GM23338 (cell line): ENCODE measurements at regions not wholly inside any gene's neighbourhood (a gene's known extent, or its start where the extent isn't known, plus 50 kb on each side); places are given as distances from the start of the nearest gene placed in this dataset.

Experiments used
- ATAC-seq: fragments of 200-7000 bp; cut with Tn5 transposase; 3 replicates; pipeline ENCODE4 v1.9.1; 2020
- DNase-seq: peaks from one replicate; pipeline ENCODE4 v3.0.0-alpha.2; 2015; ENCODE audit warnings: low spot score
- H2AFZ ChIP-seq: fragments of 200-600 bp; sonication (generic); 2 replicates; pipeline ENCODE4 v1.8.0; 2016; ENCODE audit warnings: antibody characterized with exemption, mild to moderate bottlenecking, moderate library complexity
- H3F3A ChIP-seq: fragments of 200-600 bp; sonication (generic); replicated peaks from 2 replicates; pipeline ENCODE4 v1.8.0; 2017; ENCODE audit warnings: antibody characterized with exemption, mixed run types, low read depth
- H3K27ac ChIP-seq: fragments of 200-600 bp; sonication (generic); 2 replicates; pipeline ENCODE4 v1.6.1; 2016; ENCODE audit warnings: low read depth
- H3K27me3 ChIP-seq: fragments of 200-600 bp; sonication (generic); 2 replicates; pipeline ENCODE4 v1.8.0; 2016; ENCODE audit warnings: mild to moderate bottlenecking, mixed run types, moderate library complexity; ENCODE audit not compliant: insufficient read depth
- H3K36me3 ChIP-seq: fragments of 200-600 bp; sonication (generic); 2 replicates; pipeline ENCODE4 v1.8.0; 2016; ENCODE audit warnings: mild to moderate bottlenecking; ENCODE audit not compliant: insufficient read depth
- H3K4me1 ChIP-seq: fragments of 200-600 bp; sonication (generic); 2 replicates; pipeline ENCODE4 v1.8.0; 2016; ENCODE audit warnings: mild to moderate bottlenecking, moderate library complexity; ENCODE audit not compliant: insufficient read depth
- H3K4me2 ChIP-seq: fragments of 200-600 bp; sonication (generic); 2 replicates; pipeline ENCODE4 v1.7.1; 2017; ENCODE audit warnings: mixed run types
- H3K4me3 ChIP-seq: fragments of 200-600 bp; sonication (generic); 2 replicates; pipeline ENCODE4 v1.6.1; 2016; ENCODE audit warnings: mixed run types
- H3K79me2 ChIP-seq: fragments of 200-600 bp; sonication (generic); replicated peaks from 2 replicates; pipeline ENCODE4 v1.8.0; 2017; ENCODE audit warnings: mild to moderate bottlenecking; ENCODE audit not compliant: insufficient read depth
- H3K9me2 ChIP-seq: fragments of 200-600 bp; sonication (generic); 2 replicates; pipeline ENCODE4 v1.8.0; 2017; ENCODE audit not compliant: insufficient read depth
- H4K20me1 ChIP-seq: fragments of 200-600 bp; sonication (generic); replicated peaks from 2 replicates; pipeline ENCODE4 v1.8.0; 2017; ENCODE audit warnings: mild to moderate bottlenecking; ENCODE audit not compliant: insufficient read depth
- H3K27ac Mint-ChIP-seq: 2 replicates; pipeline ENCODE4 v1.8.0; 2020; ENCODE audit warnings: inconsistent platforms, mild to moderate bottlenecking, moderate library complexity, mixed read lengths
- H3K27me3 Mint-ChIP-seq: 3 replicates; pipeline ENCODE4 v1.8.0; 2022; ENCODE audit warnings: low read depth, mild to moderate bottlenecking, moderate library complexity, mixed read lengths, inconsistent platforms; ENCODE audit not compliant: insufficient read depth, poor library complexity
- H3K36me3 Mint-ChIP-seq: 3 replicates; pipeline ENCODE4 v1.8.0; 2021; ENCODE audit warnings: low read depth, mild to moderate bottlenecking, inconsistent platforms, moderate library complexity, mixed read lengths
- H3K4me1 Mint-ChIP-seq: 3 replicates; pipeline ENCODE4 v1.8.0; 2020; ENCODE audit warnings: mild to moderate bottlenecking, inconsistent platforms, mixed read lengths
- H3K4me3 Mint-ChIP-seq: 3 replicates; pipeline ENCODE4 v1.8.0; 2021; ENCODE audit warnings: moderate library complexity, mild to moderate bottlenecking, inconsistent platforms, mixed read lengths
- H3K9me3 Mint-ChIP-seq: 3 replicates; pipeline ENCODE4 v1.8.0; 2020; ENCODE audit warnings: moderate library complexity, mild to moderate bottlenecking, inconsistent platforms, mixed read lengths
- CREB1 ChIP-seq: fragments of 250-450 bp; sonication (Bioruptor Pico); IDR thresholded peaks from 2 replicates; pipeline ENCODE4 v1.5.0; 2020; ENCODE audit warnings: low read depth, mild to moderate bottlenecking, moderate library complexity
- ETS1 ChIP-seq: IDR thresholded peaks from 2 replicates; pipeline ENCODE4 v1.6.1; 2016; ENCODE audit warnings: antibody characterized with exemption
- EZH2 ChIP-seq: fragments of 200-600 bp; sonication (generic); IDR thresholded peaks from one replicate; pipeline ENCODE4 v1.8.0; 2017; ENCODE audit warnings: antibody characterized with exemption, mild to moderate bottlenecking, low read depth; ENCODE audit not compliant: unreplicated experiment
- EZH2phosphoT487 ChIP-seq: fragments of 200-600 bp; sonication (generic); IDR thresholded peaks from one replicate; pipeline ENCODE4 v1.8.1; 2018; ENCODE audit warnings: antibody characterized with exemption; ENCODE audit not compliant: unreplicated experiment
- JUNB ChIP-seq: IDR thresholded peaks from one replicate; pipeline ENCODE4 v1.6.1; 2016; ENCODE audit warnings: antibody characterized with exemption; ENCODE audit not compliant: unreplicated experiment
- NANOG ChIP-seq: IDR thresholded peaks from 2 replicates; pipeline ENCODE4 v1.6.1; 2016; ENCODE audit warnings: antibody characterized with exemption, borderline replicate concordance
- POLR2AphosphoS5 ChIP-seq: IDR thresholded peaks from 2 replicates; pipeline ENCODE4 v1.6.1; 2016; ENCODE audit warnings: antibody characterized with exemption, low read depth
- REST ChIP-seq: IDR thresholded peaks from one replicate; pipeline ENCODE4 v1.6.1; 2018; ENCODE audit warnings: antibody characterized with exemption; ENCODE audit not compliant: unreplicated experiment
- STAT1 ChIP-seq: IDR thresholded peaks from one replicate; pipeline ENCODE4 v1.6.1; 2016; ENCODE audit warnings: antibody characterized with exemption; ENCODE audit not compliant: unreplicated experiment
- ZNF114 ChIP-seq: fragments of 250-450 bp; sonication (Bioruptor Pico); IDR thresholded peaks from 2 replicates; pipeline ENCODE4 v1.5.0; 2020; ENCODE audit warnings: mild to moderate bottlenecking, moderate library complexity
- ZNF331 ChIP-seq: fragments of 250-450 bp; sonication (Bioruptor Pico); IDR thresholded peaks from 2 replicates; pipeline ENCODE4 v1.5.0; 2020; ENCODE audit warnings: low read depth, mild to moderate bottlenecking, moderate library complexity
- ZNF462 ChIP-seq: fragments of 250-450 bp; sonication (Bioruptor Pico); IDR thresholded peaks from 2 replicates; pipeline ENCODE4 v1.5.0; 2020; ENCODE audit warnings: mild to moderate bottlenecking, moderate library complexity
- TF ChIP-seq, protein P1 (sequence below), 2 experiments: fragments of 200-600 bp in 1 of 2; sonication (generic) in 1 of 2; conservative IDR thresholded peaks; 2 replicates each; pipeline versions ENCODE4 v1.5.1 to v1.6.1; 2016 to 2017; ENCODE audit warnings: antibody characterized with exemption in 2 of 2, low read depth in 2 of 2, mild to moderate bottlenecking in 2 of 2, moderate library complexity in 1 of 2

GRCh38 chr16:63171545-63171944 is 1135.3 kb upstream of the CDH8 start:
- H3K9me2 ChIP-seq, result no peaks in the 10 kb centered on the region
- no peak overlapping the region for H3K4me3 Mint-ChIP-seq
- H3K36me3 Mint-ChIP-seq, result no peaks in the 10 kb centered on the region
- no peaks in the 10 kb centered on the region for H3K4me1 Mint-ChIP-seq
- ATAC-seq (no peak), DNase-seq (no peak)
- H3K4me2 ChIP-seq, result no peak overlapping the region
- H3K9me3 Mint-ChIP-seq, result no peaks in the 10 kb centered on the region
- H3K36me3 ChIP-seq, result no peaks in the 10 kb centered on the region
- no peaks in the 10 kb centered on the region for H3K27me3 Mint-ChIP-seq
- H3K79me2 ChIP-seq, result no peaks in the 10 kb centered on the region
- no peak overlapping the region for H2AFZ ChIP-seq
- no peaks in the 10 kb centered on the region for H3K27me3 ChIP-seq
- no peaks in the 10 kb centered on the region for H3F3A ChIP-seq
- TF ChIP-seq ETS1, result no peak
- no peak for TF ChIP-seq POLR2AphosphoS5
- no peak for TF ChIP-seq ZNF462 (CRISPR knock-in tag)
- TF ChIP-seq STAT1, result no peak
- no peak for TF ChIP-seq EZH2
- no peak for TF ChIP-seq ZNF331 (CRISPR knock-in tag)
- TF ChIP-seq CREB1 (CRISPR knock-in tag), result no peak
- no peak for TF ChIP-seq JUNB
- TF ChIP-seq EZH2phosphoT487, result no peak
- no peak for TF ChIP-seq NANOG
- no peak for TF ChIP-seq REST
- TF ChIP-seq ZNF114 (CRISPR knock-in tag), result no peak
- TF ChIP-seq, protein P1, sequence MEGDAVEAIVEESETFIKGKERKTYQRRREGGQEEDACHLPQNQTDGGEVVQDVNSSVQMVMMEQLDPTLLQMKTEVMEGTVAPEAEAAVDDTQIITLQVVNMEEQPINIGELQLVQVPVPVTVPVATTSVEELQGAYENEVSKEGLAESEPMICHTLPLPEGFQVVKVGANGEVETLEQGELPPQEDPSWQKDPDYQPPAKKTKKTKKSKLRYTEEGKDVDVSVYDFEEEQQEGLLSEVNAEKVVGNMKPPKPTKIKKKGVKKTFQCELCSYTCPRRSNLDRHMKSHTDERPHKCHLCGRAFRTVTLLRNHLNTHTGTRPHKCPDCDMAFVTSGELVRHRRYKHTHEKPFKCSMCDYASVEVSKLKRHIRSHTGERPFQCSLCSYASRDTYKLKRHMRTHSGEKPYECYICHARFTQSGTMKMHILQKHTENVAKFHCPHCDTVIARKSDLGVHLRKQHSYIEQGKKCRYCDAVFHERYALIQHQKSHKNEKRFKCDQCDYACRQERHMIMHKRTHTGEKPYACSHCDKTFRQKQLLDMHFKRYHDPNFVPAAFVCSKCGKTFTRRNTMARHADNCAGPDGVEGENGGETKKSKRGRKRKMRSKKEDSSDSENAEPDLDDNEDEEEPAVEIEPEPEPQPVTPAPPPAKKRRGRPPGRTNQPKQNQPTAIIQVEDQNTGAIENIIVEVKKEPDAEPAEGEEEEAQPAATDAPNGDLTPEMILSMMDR (conservative IDR thresholded peaks at IDR 0.05; ENCODE audit: low read depth in 2 of 2), result no peak
- no peak overlapping the region for H3K27ac Mint-ChIP-seq
- no peaks in the 10 kb centered on the region for H3K4me1 ChIP-seq
- H3K27ac ChIP-seq, result no peak overlapping the region
- no peaks in the 10 kb centered on the region for H4K20me1 ChIP-seq
- no peak overlapping the region for H3K4me3 ChIP-seq
